Left ventricle myocardium inferior (tissue), 1 donor: ENCODE measurements at regions not wholly inside any gene's neighbourhood (a gene's known extent, or its start where the extent isn't known, plus 50 kb on each side); places are given as distances from the start of the nearest gene placed in this dataset.

Experiments
- DNase-seq: peaks from one replicate; pipeline ENCODE4 v3.0.0-alpha.2; 2020
- H3K27ac ChIP-seq: fragments of 200-600 bp; replicated peaks from 2 replicates; pipeline ENCODE4 v1.8.0; 2021
- H3K27me3 ChIP-seq: fragments of 200-600 bp; 2 replicates; pipeline ENCODE4 v1.8.0; 2021; ENCODE audit warnings: low read depth
- H3K36me3 ChIP-seq: fragments of 200-600 bp; 2 replicates; pipeline ENCODE4 v1.8.0; 2021
- H3K4me1 ChIP-seq: fragments of 200-600 bp; 2 replicates; pipeline ENCODE4 v1.8.0; 2021
- H3K4me3 ChIP-seq: fragments of 200-600 bp; 2 replicates; pipeline ENCODE4 v1.8.0; 2021; ENCODE audit warnings: mild to moderate bottlenecking, moderate library complexity
- H3K9me3 ChIP-seq: fragments of 200-600 bp; replicated peaks from 2 replicates; pipeline ENCODE4 v1.8.0; 2021
- intact Hi-C: fragments of 100-400 bp; cut with micrococcal nuclease; formaldehyde crosslinking; loops from one replicate; pipeline ENCODE4 v1.11.0; 2022
- TF ChIP-seq, protein P1 (sequence below): fragments of 200-600 bp; IDR thresholded peaks from 2 replicates; pipeline ENCODE4 v1.8.0; 2021; ENCODE audit warnings: antibody characterized with exemption, mild to moderate bottlenecking, borderline replicate concordance
- donor health status: DM: no; HTN: yes; CAD: no; lungs with severe emphysema.

DNA sequence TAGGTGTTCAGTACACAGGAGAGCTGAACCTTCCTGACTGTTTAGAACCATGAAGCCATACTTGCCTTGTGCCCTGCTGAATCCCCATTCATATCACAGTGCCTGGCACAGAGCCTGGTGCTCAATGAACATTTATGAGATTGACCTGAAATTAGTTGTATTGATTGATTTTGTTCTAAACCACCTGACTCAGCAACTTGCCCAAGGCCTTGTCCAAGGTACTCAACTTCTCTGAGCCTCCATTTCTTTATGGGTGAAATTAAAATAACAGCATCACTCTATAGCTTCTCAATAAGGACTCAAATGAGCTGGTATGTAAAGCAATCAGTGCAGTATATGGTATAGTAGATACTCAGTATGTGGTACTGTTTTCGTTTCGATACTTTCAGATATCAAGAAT is 208.1 kb downstream of the SLC39A8 start:
- Histone ChIP-seq H3K36me3 (no peaks in the 10 kb centered on the region), H3K27me3 (no peaks in the 10 kb centered on the region), H3K4me1 (peaks cover 13% of the 10 kb centered on the region), H3K27ac (no peak overlapping the region), H3K9me3 (no peaks in the 10 kb centered on the region), H3K4me3 (no peak overlapping the region)
- no peak for DNase-seq
- TF ChIP-seq, protein P1, sequence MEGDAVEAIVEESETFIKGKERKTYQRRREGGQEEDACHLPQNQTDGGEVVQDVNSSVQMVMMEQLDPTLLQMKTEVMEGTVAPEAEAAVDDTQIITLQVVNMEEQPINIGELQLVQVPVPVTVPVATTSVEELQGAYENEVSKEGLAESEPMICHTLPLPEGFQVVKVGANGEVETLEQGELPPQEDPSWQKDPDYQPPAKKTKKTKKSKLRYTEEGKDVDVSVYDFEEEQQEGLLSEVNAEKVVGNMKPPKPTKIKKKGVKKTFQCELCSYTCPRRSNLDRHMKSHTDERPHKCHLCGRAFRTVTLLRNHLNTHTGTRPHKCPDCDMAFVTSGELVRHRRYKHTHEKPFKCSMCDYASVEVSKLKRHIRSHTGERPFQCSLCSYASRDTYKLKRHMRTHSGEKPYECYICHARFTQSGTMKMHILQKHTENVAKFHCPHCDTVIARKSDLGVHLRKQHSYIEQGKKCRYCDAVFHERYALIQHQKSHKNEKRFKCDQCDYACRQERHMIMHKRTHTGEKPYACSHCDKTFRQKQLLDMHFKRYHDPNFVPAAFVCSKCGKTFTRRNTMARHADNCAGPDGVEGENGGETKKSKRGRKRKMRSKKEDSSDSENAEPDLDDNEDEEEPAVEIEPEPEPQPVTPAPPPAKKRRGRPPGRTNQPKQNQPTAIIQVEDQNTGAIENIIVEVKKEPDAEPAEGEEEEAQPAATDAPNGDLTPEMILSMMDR = no peak
- intact Hi-C loops = no loop called here

DNA sequence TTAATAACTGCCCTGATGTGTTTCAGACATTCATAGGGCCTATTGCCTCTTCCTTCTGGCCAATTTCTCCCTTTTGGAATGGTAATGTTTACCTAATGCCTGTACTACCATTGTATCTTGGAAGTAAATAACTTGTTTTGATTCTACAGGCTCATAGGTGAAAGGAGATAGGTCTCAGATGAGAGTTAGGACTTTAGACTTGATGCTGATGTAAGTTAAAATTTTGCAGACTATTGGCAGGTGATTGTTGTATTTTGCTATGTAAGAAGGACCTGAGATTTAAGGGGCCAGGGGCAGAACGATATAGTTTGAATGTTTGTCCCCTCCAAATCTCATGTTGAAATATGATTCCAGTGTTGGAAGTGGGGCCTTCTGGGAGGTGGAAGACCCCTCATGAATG is 215.5 kb downstream of the SLC39A8 start:
- H3K4me3 ChIP-seq = no peak overlapping the region
- no peak overlapping the region for H3K27ac ChIP-seq
- H3K4me1 ChIP-seq = no peaks in the 10 kb centered on the region
- intact Hi-C loops = no loop called here
- H3K36me3 ChIP-seq = no peaks in the 10 kb centered on the region
- no peaks in the 10 kb centered on the region for H3K27me3 ChIP-seq
- TF ChIP-seq, protein P1 = no peak
- H3K9me3 ChIP-seq = peaks cover 28% of the 10 kb centered on the region
- DNase-seq = no peak
